Ovary (tissue), 7 donors: ENCODE measurements at regions not wholly inside any gene's neighbourhood (a gene's known extent, or its start where the extent isn't known, plus 50 kb on each side); places are given as distances from the start of the nearest gene placed in this dataset.

Experiments used
- DNase-seq, 5 donors: peaks; one replicate each; pipeline ENCODE4 v3.0.0-alpha.2; 2019 to 2020
- H3K27ac ChIP-seq, 2 donors: fragments of 200-600 bp; one replicate each; pipeline versions ENCODE4 v1.5.1 to v1.8.0; 2019 to 2022
- H3K27me3 ChIP-seq: fragments of 200-600 bp; one replicate; pipeline ENCODE4 v1.8.0; 2022
- H3K36me3 ChIP-seq: fragments of 200-600 bp; sonication (generic); one replicate; pipeline ENCODE4 v1.5.1; 2019
- H3K4me1 ChIP-seq: one replicate; pipeline ENCODE4 v1.8.1; 2013; ENCODE audit warnings: mild to moderate bottlenecking, moderate library complexity; ENCODE audit not compliant: insufficient read depth
- H3K4me3 ChIP-seq: fragments of 200-600 bp; sonication (generic); one replicate; pipeline ENCODE4 v1.5.1; 2017
- H3K9me3 ChIP-seq, 2 donors: fragments of 200-600 bp in 1 of 2; sonication (generic) in 1 of 2; one replicate each; pipeline versions ENCODE4 v1.5.1 to v1.8.1; 2013 to 2019; ENCODE audit warnings: mild to moderate bottlenecking in 1 of 2, moderate library complexity in 1 of 2
- EP300 ChIP-seq: sonication (generic); formaldehyde crosslinking; IDR thresholded peaks from one replicate; pipeline ENCODE4 v1.6.1; 2017; ENCODE audit warnings: antibody characterized with exemption
- POLR2A ChIP-seq: fragments of 450-650 bp; IDR thresholded peaks from one replicate; pipeline ENCODE4 v1.6.1; 2017; ENCODE audit warnings: antibody characterized with exemption, mild to moderate bottlenecking, moderate library complexity
- WGBS, 3 donors: extraction: QIAGEN DNeasy Blood & Tissue Kit in 1 of 3; methylation state at CpG; one replicate each; pipeline versions ENCODE4 v1.1.5 to v1.1.7; 2013 to 2017; 5-methylcytosine and 5-hydroxymethylcytosine counted together
- intact Hi-C, 4 donors: fragments of 100-400 bp; cut with DNase I; formaldehyde crosslinking; loops; one replicate each; pipeline versions ENCODE4 v1.11.0 to v1.15.1; 2022 to 2023
- TF ChIP-seq, protein P1 (sequence below), 3 donors: fragments of 450-650 bp in 2 of 3; fragments of 200-600 bp in 1 of 3; IDR thresholded peaks; one replicate each; pipeline versions ENCODE4 v1.5.1 to v1.8.0; 2016 to 2022; ENCODE audit warnings: antibody characterized with exemption in 3 of 3, mild to moderate bottlenecking in 1 of 3
- donor health status: DM: no; HTN: no; CAD: no; lungs with moderate emphysema.
- donor health status: DM: no; HTN: no; CAD: no.
- donor health status: Bipolar disorder and iron deficiency.
- donor health status: DM: no; HTN: no; CAD: no.
- donor health status: DM: yes; HTN: yes; CAD: no.

DNA sequence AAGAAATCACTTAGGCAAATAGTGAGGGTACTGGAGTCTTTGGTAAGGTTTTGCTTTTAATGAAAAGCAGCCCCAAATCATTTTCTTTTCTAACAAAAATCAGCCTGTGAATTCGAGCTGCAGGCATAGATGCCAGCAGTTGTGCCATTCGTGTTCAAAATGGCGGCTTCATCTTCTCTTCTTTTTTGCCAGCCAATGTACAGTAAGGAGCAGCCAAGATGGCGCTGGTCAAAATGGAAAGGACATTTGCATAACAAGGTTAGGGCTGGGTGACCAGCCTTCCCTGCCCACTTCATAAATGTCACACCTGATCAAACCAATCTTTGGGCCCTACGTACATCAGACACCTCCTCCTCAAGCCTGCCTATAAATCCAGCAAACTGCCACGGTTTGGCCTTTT, 100.2 kb upstream of the RGS1 start:
- Histone ChIP-seq H3K4me1 (no peaks in the 10 kb centered on the region), H3K4me3 (no peak overlapping the region), H3K27ac (no peak overlapping the region), H3K9me3 (no peaks in the 10 kb centered on the region), H3K27me3 (no peaks in the 10 kb centered on the region), H3K36me3 (no peaks in the 10 kb centered on the region)
- no peak for TF ChIP-seq POLR2A
- TF ChIP-seq EP300, result no peak
- TF ChIP-seq, protein P1, sequence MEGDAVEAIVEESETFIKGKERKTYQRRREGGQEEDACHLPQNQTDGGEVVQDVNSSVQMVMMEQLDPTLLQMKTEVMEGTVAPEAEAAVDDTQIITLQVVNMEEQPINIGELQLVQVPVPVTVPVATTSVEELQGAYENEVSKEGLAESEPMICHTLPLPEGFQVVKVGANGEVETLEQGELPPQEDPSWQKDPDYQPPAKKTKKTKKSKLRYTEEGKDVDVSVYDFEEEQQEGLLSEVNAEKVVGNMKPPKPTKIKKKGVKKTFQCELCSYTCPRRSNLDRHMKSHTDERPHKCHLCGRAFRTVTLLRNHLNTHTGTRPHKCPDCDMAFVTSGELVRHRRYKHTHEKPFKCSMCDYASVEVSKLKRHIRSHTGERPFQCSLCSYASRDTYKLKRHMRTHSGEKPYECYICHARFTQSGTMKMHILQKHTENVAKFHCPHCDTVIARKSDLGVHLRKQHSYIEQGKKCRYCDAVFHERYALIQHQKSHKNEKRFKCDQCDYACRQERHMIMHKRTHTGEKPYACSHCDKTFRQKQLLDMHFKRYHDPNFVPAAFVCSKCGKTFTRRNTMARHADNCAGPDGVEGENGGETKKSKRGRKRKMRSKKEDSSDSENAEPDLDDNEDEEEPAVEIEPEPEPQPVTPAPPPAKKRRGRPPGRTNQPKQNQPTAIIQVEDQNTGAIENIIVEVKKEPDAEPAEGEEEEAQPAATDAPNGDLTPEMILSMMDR (IDR thresholded peaks at IDR 0.05), result no peak
- intact Hi-C loops, result loop anchor here (5.0 to 10.0 kb wide), 5 partner anchors 129 to 547 kb away; no protein-coding TSS in a partner anchor
- no peak for DNase-seq
- WGBS, 3 donors, result 87 to 93% (median 93%) methylated on average over 6 of the region's 6 CpGs

DNA sequence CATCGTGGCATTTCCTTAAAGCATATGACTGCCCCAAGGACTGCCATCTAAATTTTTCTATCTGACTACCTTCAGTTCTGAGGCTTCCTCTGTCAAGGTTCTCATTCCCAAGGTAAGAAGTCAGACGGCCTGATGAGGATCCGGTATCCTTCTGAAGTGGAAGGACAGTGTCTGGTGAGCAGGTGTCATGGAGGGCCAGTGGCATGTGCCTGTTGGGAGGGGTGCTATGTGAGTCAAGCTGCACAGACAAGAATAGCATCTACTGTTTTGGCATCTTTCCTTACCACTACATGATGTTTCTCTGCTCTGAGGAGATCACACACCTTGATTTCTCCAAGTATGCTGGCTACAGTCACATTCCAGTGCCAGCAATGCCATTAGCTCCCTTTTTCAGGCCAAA, 99.6 kb upstream of the RGS1 start:
- Histone ChIP-seq H3K4me3 (no peak overlapping the region), H3K9me3 (no peaks in the 10 kb centered on the region), H3K36me3 (no peaks in the 10 kb centered on the region), H3K4me1 (no peaks in the 10 kb centered on the region), H3K27me3 (no peaks in the 10 kb centered on the region), H3K27ac (no peak overlapping the region)
- WGBS, 3 donors, result 84 to 88% (median 86%) methylated on average over 3 of the region's 3 CpGs
- intact Hi-C loops, result loop anchor here (5.0 to 10.0 kb wide), 5 partner anchors 129 to 546 kb away; no protein-coding TSS in a partner anchor
- no peak for DNase-seq
- TF ChIP-seq EP300, result no peak
- TF ChIP-seq, protein P1 (IDR thresholded peaks at IDR 0.05), result no peak
- TF ChIP-seq POLR2A, result no peak

DNA sequence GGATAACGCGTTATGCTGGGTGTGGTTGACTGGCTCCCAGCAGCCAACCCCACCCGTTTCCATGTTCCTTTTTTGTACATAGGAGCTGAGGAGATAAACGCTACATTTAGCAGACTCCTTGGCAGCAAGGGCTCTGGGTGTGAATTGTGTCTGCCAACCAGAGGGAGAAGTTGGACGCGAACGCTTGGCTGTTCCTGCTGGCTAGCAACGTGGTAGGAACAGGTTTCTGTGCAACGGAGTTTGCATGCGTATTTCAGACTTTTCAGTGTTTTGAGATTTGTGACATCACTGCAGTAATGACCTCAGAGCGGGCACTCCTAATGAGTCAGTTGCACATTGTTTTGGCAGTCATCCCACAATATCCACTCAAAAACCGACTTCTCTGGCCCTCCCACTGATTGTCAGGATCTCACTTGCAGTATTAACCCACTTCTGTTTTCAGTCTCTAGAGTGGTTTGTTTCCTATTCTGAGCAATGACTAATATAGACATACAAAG, 98.7 kb upstream of the RGS1 start:
- intact Hi-C loops, result loop anchor here (5.0 to 10.0 kb wide), 5 partner anchors 128 to 545 kb away; no protein-coding TSS in a partner anchor
- TF ChIP-seq, protein P1 (IDR thresholded peaks at IDR 0.05), result no peak
- TF ChIP-seq EP300 (no peak), POLR2A (no peak)
- no peak overlapping the region for H3K27ac ChIP-seq
- H3K9me3 ChIP-seq, result no peaks in the 10 kb centered on the region
- 66 to 68% (median 66%) methylated on average over 12 of the region's 12 CpGs for WGBS, 3 donors
- no peak for DNase-seq
- H3K27me3 ChIP-seq, result no peaks in the 10 kb centered on the region
- H3K36me3 ChIP-seq, result no peaks in the 10 kb centered on the region
- H3K4me3 ChIP-seq, result no peak overlapping the region
- no peaks in the 10 kb centered on the region for H3K4me1 ChIP-seq

DNA sequence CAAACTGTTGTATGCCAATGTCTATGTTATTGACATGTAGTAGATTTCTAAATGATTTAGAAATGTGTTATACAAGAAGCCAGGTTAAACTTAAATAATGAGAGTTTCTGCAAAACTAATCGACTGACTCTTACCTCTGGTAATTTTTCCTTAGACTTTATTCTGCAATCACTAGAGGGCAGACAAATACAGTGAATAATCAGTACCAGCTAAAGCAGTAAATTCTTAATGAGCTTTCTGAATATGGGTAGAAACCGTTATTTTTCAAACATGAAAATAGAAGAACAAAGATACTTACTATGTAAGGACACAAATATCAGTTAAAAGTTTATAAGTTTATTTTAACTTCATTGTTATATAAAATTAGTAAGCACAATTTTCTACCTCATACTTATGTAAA, 97.9 kb upstream of the RGS1 start:
- TF ChIP-seq EP300 (no peak), POLR2A (no peak)
- TF ChIP-seq, protein P1 (IDR thresholded peaks at IDR 0.05), result peak in 2 of 3 donors; percentile 12 to 68
- WGBS, 3 donors, result 1 to 2% (median 2%) methylated on average over 2 of the region's 2 CpGs
- intact Hi-C loops, result loop anchor here (5.0 to 10.0 kb wide), 5 partner anchors 127 to 545 kb away; no protein-coding TSS in a partner anchor
- Histone ChIP-seq H3K27ac (no peak overlapping the region), H3K4me1 (no peaks in the 10 kb centered on the region), H3K4me3 (no peak overlapping the region), H3K27me3 (no peaks in the 10 kb centered on the region), H3K9me3 (no peaks in the 10 kb centered on the region), H3K36me3 (no peaks in the 10 kb centered on the region)
- no peak for DNase-seq
